Stimulated activated CD4-positive, alpha-beta T cell treated with anti-CD3 and anti-CD28 coated beads, TNF-alpha, amount 100 ng/mL, for 48 hours (primary cell): ENCODE measurements at regions not wholly inside any gene's neighbourhood (a gene's known extent, or its start where the extent isn't known, plus 50 kb on each side); places are given as distances from the start of the nearest gene placed in this dataset.
"Not testable (repeated sequence)": the region's sequence is repeated elsewhere in the genome, so short reads cannot be mapped to it uniquely, and the experiment has no call there.

Source experiments
- DNase-seq, 3 donors: peaks; one replicate each; pipeline ENCODE4 v3.0.0-alpha.2; 2020; ENCODE audit warnings: low read depth in 3 of 3

DNA sequence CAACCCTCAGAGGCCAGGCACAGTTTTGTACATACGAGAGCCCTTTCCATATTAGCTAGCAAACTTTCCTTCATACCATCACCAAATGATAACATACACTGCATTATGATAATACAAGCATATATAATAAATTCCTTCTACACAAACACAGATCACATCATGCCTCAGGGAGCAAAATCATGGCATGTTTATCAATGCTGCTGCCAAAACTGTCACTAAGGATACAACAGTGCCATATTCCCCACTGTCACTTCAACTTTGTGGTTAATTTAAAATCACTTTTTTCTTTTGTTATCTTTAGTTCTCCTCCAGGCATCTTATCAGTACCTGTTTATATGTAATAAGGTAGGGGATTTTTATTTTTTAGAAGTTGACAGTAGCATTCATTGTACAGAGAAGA lies 196.3 kb downstream of the EPM2A start:
- DNase-seq: no peak

DNA sequence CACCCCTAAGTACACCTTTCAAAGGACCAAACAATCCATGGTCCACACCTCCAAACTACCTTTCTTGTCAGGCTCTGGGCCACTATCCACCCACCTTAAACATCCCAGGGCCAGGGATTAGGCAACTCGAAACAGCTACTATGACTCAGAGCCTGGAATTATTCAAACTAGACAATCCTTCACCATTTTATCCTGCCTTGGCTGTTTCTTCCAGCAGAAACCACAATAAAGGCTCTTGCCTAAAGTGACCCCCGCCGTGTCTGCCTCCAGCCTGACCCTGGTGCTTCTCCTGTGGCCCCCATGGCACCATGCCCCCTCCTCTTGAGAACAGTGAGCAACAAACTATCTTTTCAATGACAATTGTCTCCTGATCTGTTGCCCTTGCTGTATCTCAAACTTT lies 195.5 kb downstream of the EPM2A start:
- DNase-seq: no peak

DNA sequence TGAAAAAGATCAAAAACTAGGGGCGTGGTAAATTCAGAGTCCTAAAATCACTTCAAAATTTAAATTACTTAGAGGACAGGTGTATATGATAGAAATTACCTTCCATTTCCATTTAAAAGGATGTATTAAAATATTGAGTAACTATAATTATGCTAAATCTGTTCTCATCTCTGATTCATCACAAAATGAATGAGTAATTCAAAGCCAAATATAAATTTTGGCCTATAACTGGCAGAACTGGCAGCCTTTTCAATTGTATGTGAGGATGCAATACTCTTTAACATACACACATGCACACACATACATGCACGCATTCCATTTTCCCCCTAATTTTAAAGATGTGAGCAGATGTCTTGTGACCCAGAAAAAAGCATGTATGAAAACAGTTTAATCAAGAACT lies 194.6 kb downstream of the EPM2A start:
- DNase-seq: no peak

DNA sequence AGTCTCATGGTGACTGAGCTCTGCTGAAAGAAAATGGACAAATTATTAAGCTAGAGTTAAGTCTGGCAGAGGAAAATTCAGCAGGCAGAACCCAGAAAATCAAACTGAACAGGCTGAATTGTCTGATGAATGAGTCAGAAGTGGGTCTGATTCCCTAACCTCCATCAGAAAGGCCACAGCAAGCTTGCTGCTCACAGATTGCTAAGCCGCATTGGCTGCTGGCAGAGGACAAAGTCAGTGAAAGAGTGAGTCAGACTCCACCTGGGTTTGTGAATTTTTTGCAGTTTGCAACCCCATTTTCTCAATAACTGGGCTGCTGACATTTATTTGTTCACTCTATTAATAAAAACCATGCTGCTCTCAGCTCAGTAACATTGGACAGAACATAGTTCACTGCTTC lies 191.3 kb downstream of the EPM2A start:
- no peak for DNase-seq

DNA sequence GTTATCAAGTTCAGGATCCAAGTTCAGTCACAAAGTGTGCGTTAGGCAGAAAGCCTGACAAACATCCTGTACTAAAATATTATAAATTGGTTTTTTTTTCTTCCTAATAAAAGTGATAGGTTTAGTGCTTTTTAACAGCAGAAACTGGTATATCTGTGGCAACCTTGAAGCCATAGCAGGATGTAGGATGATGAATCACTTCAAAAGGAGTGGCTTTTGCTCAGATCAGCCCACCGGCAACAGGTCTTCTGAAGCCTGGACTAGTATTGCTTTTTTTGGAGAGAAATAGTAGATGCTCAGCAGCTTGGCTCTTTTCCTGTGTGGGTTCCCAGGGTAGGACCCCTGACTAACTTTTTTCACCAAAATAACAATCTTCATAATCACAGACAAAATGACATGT lies 190.8 kb downstream of the EPM2A start:
- DNase-seq: no peak

DNA sequence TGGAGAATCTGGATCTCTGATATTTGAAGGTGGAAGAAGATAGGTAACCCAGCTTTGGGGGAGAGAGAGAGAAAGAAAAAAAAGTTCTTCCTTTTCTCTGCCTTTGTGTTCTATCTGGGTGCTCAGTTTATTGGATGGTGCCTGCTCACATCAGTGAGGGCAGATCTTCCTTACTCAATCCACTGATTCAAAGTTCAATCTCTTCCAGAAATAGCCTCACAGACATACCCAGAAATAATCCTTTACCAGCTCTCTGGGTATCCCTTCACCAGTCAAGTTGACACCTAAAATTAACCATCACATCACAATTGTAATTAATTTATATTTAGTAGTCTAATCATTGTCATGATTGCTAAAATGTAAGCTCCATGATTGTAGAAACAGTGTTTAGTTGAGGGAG lies 189.1 kb downstream of the EPM2A start:
- no peak for DNase-seq

DNA sequence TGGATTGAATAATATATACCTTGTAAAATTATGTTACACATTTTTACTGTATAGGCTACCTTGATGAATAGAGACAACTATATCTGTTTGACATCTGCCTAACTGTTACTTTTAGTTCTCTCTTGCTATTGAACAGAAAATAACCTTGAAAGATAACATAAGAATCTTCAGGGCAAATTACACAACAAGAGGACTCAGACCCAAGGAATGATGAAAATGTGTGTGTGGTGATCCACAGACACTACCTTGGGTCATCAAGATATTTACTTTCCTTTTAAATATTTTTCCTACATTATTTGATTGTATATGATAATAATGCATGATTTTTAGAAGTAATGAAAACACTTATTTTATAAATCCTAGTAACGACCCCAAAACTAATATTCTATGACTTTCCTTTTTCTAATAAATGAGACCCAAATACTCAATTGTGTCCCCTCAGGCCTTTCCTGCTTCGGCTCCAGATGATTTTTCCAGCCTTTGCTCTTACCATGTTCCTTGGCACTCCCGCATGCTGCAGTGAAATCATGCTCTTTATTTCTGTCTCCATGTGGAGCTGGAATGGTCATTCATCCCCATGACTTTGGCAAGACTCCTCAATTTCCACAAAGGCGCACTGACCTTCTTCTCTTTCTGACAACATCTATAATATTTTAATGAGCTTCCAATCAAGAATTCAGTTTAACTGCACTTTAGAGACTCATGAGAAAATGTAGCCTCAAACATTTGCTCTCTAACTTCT lies 187.6 kb downstream of the EPM2A start:
- DNase-seq: no peak

DNA sequence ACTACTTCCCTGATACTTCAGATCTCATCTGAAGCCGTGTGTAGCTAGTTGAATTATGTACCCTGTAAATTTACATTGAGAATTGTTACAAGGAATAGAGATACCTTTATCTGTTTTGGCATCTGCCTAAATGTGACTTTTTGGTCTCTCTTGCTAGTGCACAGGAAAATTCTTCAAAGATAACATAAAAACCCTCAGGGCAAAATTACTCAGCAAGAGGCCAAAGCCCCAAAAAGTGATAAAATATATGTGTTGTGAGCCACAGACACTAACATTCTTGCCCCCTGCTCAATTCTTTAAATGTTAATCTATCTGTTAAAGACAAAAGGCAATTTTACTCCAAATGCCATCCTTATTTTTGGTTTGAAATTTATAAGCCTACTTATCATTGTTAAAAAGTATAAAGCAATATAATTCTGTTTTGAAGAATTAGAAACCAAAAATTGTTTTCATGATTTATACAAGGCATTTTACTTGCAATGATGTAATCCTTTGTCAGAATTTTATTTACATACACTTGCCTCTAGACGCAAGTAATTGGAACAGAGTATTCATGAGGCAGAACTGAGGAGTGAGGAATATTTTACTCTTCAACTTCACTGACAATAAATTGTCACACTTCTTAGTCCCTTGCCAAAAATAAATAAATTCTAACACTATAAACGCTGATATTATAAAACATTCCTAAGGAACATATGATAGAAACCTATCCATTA lies 186.2 kb downstream of the EPM2A start:
- DNase-seq: no peak

DNA sequence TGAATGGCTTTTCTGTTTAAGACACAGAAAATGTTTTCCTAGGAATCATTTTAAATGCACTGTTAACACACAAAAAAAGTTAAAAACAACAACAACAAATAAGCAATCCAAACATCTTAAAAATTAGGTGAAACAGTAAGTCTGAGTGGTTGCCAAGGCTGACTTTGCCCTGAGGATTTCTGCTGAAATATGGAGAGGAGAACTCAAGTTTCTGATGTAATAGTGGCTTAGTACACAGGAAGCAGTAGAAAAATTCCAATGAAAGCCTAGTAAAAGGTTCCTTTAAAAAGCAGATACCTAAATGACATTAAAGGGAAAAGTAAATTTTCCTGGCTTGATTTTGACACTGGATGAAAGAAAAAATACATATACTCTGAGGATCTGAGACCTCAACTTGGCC lies 184.2 kb downstream of the EPM2A start:
- DNase-seq: no peak

DNA sequence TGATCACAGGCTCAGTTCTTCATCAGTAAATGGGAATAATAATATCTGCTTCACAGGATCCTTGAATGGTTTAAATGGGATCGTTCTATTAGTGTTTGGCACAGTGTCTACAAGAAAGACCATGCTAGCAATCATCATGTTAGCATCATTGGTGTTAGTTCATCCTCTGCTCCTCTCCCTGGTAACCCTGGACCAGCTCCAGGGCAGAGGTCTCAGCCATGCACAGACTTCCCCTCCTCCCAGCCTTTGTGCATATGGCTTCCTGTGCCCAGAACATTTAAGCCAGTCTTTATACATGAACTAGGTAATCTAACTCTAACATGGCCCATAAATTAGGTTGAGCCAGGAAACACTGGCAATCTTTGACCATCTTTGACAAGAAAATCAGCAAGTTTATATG lies 180.2 kb downstream of the EPM2A start:
- no peak for DNase-seq

DNA sequence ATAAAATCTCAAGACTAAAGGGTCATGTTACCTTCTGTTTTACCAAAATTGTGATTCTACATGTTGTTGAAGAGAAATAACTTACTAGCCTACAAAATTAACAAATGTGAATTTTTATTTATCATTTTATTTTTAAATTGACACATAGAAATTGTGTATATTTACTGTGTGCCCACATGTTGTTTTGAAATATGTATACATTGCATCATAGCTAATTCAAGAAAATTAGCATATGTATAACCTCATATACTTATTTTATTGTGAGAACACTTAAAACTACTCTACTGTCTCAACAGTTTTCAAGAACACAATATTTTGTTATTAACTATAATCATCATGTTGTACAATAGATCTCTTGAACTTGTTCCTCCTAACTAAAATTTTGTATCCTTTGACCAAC lies 177.8 kb downstream of the EPM2A start:
- no peak for DNase-seq

DNA sequence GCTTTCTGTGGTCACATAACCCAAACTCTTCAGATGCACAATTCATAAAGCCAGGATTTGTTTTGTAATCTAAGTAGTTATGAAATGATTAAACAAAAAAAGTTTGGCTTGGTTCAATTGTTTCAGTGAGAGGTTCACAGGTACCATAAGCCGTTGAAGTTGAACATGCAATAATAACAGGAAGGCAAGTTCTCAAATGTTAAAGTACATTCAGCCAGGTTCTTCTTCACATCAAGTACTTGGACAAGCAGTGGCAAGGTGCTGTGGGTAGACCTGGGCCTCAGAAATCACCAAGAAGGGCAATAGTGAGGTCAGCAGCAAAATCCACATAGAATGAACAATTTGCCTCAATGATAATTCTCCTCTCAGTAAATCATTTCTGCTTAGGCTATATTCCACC lies 175.5 kb downstream of the EPM2A start:
- no peak for DNase-seq

DNA sequence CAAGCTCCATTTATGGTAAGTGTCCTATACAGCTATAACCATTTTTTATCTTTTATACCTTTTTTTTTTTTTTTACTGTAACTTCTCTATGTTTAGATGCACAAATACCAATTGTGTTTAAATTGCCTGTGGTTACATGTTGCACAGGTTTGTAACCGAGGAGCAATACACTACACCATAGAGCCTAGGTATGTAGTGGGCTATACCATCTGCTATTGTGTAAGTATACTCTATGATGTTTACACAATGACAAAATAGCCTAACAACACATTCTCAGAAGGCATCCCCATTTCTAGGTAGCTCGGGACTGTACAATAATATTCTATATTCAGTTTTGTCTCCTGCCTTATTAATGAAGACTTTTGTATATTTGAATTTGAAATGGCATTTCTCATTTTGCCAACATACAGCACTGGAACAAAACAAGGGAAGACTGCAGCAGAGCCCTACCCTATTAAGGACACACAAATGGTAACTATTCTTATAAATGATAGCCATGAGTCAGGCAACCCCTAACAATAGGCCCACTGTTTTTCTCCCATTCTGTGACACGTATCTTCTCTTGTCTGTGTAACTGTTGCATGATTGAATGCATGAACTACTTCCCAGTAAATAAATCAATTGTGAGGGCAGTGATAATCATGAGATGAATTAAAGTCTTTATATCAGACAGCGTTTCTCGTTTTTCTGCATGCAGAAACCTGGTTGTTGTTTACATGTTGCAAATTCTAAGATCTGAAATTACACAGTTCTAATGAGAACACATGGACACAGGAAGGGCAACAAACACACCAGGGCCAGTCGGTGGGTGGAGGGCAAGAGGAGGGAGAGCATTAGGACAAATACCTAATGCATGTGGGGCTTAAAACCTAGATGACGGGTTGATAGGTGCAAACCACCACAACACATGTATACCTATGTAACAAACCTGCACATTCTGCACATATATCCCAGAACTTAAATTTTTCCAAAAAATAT lies 173.9 kb downstream of the EPM2A start:
- no peak for DNase-seq

DNA sequence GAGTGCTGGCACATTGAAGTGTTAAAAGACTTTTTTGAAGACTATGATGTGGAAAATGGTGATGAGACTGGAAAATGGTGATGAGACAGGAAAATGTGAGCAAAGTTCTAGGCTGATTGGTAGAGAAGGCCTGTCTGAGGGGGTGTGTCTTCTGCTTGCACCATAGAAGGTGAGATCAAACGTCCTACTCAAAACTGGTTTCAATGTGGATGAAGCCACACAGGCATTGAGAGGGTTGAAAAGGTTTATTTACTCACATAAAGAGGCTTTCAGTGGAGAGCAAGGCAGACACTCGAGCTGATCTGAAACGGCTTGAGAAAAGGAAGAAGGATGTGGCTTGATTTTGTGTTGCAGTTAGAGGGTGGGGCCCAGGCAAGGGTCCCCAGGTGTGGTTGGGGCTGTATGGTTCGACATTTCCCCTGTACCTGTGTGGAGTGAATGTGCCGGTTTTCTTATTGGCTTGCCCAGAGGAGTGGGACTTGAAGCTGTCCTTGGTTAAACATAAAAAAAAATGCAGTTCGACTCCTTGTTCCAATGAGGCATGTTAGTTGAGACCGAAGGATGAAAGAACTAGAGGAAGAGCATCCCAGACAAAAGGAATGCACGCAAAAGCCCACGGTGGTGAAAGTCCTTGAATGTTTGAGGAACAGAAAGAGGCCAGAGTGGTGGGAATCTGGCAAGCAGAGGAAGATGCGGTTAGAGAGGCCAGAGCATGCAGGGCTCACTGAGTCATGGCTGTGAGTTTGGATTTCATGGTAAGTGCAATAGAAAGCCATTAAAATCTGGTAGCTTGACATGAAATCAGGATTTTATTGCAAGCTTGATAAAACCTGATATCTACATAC lies 172.3 kb downstream of the EPM2A start:
- DNase-seq: no peak

DNA sequence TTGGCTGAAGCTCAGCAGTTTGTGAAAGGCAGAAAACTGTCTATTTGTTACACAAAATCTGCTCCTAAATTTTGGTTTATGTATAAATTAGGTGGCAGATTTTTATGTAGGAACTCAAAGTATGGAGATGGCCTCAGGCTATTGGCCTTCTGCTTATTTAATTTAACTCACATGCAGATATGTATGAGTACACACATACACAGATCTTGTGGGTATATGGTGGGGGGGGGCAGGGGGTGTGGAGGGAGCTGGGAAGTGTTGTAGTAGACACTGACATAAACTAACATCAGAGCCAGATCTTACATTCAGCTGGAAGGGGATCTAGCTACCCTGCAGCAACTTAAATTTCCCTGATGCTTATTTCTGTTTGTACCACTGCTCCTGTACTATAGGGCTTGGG lies 170.8 kb downstream of the EPM2A start:
- no peak for DNase-seq

DNA sequence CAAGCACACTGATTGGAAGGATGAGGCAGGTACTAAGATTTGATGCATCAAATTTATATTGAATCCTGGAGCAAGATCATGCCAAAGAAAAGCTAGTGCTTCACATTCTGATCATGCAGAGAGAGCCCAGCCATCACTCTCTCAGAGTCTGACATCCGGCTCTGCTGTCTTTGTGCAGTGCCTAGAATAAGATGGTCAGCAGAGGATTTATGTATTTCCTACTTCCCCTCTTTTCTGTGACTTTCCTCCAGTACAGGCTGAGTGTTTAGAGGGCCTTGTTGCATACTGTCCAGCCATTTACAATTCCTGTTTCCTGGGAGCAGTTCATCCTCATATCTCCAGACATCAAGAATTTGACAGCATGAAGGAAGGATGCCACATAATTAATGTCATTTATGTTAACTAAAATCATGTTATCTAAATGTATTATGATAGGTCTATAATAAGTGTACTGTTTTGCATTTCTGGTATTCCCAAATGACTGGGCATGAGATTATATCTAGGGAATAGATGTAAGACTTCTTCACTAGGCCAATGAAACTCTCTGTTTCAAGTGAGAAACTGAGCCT lies 167.6 kb downstream of the EPM2A start:
- no peak for DNase-seq

DNA sequence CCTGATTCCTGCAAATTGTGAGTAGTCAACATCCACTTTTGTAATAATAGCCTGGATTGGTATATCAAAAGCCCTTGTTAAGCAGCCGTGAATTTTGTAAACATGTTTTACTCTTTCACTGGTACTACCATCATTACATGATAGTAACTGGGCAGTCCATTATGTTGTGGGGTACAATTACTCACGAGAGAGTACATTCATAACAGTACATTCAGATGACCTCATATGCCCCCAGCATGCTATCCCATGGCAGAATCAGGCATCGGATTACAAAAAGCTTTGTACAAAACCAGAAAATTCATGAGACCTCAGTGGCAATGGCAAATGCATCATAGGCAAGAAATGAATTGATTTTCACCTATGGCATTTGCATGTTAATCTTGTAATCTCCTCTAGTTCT lies 166.2 kb downstream of the EPM2A start:
- no peak for DNase-seq

DNA sequence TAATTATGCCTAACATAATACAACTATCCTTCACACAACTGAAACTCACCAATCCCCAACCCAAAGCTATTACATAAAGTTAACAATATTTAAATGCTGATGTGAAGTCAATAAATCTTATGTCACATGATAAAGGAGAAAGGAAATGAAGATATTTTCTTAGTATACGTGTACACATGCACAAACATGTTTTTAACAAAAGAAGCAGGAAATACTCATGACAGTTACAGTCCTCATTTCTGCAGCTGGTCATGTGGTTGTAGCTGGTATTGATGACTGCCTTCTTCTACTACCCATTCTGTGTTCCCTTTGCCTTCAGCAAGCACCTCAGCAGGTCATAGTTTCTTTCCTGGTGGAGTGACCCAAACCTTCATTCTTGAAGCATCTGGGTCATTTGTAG lies 165.0 kb downstream of the EPM2A start:
- DNase-seq: not testable (repeated sequence)

DNA sequence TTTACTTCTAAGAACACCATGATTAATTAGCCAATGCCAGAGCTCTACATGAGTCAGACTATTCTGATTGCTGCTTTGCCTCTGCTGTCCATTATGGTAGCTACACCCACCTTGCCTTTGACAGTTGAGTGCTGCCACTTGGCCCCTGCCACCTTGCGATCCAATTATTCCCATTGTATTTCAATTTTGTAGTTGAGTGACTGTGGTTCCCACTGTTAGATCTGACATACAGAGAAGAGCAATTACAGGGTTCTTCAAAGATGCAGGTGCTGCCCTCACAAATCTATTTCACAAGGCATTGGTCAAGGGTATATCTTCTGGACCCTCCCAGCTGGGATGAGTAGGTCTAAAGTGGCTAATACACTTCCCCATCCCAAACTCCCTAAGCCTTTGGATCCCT lies 161.1 kb downstream of the EPM2A start:
- DNase-seq: not testable (repeated sequence)
